ENCODE measurements at regions not wholly inside any gene's neighbourhood (a gene's known extent, or its start where the extent isn't known, plus 50 kb on each side); places are given as distances from the start of the nearest gene placed in this dataset.
"Not testable (repeated sequence)": the region's sequence is repeated elsewhere in the genome, so short reads cannot be mapped to it uniquely, and the experiment has no call there.

DNA sequence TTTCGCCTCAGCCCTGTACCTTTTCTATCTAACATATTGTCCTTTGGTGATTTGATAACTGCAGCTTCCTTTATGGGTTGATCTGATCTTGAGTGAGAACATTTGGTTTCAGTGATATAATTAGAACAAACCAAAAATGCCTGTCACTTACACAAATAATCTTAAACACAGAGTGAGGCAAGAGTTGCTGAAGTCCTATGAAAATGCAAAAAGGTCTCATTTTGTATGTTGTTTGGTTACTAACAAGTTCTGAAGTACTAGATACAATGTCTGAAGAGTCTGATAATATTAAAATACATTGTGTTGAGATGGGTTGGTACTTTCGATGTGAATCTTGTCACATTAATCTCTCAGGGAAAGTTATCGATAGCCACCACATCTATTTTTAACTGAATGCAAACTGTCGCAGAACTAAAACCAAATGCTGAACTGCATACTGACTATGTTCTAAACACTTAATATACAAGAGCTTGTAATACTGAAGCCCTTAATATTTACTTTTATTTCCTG is 70.4 kb upstream of the TMED7 start:
- TF ChIP-seq, protein P1, sequence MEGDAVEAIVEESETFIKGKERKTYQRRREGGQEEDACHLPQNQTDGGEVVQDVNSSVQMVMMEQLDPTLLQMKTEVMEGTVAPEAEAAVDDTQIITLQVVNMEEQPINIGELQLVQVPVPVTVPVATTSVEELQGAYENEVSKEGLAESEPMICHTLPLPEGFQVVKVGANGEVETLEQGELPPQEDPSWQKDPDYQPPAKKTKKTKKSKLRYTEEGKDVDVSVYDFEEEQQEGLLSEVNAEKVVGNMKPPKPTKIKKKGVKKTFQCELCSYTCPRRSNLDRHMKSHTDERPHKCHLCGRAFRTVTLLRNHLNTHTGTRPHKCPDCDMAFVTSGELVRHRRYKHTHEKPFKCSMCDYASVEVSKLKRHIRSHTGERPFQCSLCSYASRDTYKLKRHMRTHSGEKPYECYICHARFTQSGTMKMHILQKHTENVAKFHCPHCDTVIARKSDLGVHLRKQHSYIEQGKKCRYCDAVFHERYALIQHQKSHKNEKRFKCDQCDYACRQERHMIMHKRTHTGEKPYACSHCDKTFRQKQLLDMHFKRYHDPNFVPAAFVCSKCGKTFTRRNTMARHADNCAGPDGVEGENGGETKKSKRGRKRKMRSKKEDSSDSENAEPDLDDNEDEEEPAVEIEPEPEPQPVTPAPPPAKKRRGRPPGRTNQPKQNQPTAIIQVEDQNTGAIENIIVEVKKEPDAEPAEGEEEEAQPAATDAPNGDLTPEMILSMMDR (IDR thresholded peaks at IDR 0.05; ENCODE audit: low read depth, low read length): no peak
- DNase-seq (ENCODE audit: low read depth in 2 of 2): no peak
- no peak overlapping the region for H3K4me3 ChIP-seq (replicated peaks in 1 of 2; ENCODE audit: low read depth in 2 of 2, low read length in 2 of 2)

DNA sequence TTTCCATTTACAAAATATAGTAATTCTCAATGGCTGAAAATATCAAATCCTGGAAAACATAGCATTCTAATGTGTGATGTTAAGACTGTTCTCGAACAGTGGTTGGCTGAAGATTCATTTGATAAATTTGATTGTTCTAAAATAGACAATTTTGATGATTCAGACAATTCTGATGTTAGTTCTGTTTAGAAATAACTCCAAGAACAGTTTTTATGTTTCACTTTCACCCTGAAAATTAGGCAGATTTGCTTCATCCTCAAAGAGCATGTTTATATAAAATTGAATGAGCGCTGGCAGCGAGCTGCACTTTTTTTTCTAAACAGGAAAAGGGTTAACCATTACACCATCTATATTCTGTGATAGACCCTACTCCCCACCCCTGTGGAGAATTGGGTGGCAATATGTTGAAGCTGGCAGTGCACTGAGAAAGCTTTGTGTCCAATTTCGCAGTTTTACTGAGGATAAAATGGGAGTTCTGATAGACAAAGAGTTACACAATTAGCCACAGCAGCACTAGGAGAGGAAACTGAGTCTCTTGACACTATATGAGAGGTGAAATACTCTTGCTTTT is 69.6 kb upstream of the TMED7 start:
- TF ChIP-seq, protein P1 (IDR thresholded peaks at IDR 0.05; ENCODE audit: low read depth, low read length): no peak
- no peak for DNase-seq (ENCODE audit: low read depth in 2 of 2)
- no peak overlapping the region for H3K4me3 ChIP-seq (replicated peaks in 1 of 2; ENCODE audit: low read depth in 2 of 2, low read length in 2 of 2)

DNA sequence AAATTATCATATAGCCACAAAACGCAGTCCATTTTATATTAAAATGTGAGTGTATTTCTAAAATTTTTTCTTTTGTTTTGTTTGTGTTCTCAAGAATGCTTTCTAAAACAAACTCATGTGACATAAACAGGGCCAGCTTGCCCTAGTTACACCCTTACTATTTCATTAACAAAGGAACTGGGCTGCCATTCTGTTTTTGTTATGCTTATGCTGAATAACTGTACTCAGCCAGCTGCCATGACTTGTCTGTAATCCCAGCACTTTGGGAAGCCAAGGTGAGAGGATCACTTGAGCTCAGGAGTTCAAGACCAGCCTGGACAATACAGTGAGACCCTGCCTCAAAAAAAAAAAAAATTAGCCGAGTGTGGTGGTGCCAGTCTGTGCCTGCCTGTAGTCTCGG is 66.0 kb upstream of the TMED7 start:
- H3K4me3 ChIP-seq (replicated peaks in 1 of 2; ENCODE audit: low read depth in 2 of 2, low read length in 2 of 2); DNase-seq (ENCODE audit: low read depth in 2 of 2): not testable (repeated sequence)

DNA sequence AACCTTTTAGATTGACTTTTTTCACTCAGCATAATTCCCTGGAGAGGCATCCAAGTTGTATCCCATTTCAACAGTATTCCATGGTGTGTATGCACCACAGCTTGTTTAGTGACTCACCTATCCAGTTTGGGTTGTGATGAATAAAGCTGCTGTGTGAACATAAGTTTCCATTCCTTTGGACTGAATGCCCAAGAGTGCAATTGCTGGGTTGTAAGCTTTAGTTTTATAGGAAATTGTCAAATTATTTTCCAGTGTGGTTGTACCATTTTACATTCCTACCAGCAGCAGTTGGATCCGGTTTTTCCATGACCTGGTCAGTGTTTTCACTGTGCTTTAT is 60.9 kb upstream of the TMED7 start:
- H3K4me3 ChIP-seq (replicated peaks in 1 of 2; ENCODE audit: low read depth in 2 of 2, low read length in 2 of 2): no peak overlapping the region
- peak in 1 of 2 donors; percentile 28 for DNase-seq (ENCODE audit: low read depth in 2 of 2)
- TF ChIP-seq, protein P1 (IDR thresholded peaks at IDR 0.05; ENCODE audit: low read depth, low read length): no peak

DNA sequence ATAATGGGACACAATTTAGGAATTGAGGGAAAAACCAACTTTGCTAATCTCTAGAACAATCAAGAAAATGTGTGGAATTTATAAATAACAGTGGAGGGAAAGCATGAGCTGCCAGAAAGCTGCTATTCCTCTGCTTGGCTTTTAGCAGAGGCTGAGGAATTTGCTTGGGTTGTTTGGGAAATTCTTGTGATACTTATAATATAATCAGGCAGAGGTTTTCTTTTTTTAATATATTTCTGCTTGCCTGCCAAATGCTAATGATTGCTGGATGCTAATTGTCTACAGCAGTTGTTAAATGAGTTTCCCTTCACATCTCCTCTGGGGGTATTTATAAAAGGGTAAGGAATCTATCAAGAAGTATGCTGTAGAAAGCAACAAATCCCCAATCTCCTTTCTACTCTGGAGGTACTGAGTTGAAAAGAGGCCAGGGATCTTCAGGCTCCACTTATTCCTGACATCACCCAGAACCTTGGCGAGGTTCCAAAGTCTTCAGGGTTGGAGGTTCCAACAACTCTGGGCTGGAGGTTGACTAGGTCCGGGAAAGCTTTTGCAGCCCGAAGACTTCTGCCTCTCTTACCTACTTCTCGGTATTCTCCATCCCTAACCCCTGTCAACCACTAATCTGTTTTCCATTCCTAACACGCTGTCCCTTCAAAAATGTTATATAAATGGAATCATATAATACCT is 60.4 kb upstream of the TMED7 start:
- DNase-seq (ENCODE audit: low read depth in 2 of 2): peak; percentile 10 to 17
- TF ChIP-seq, protein P1 (IDR thresholded peaks at IDR 0.05; ENCODE audit: low read depth, low read length): no peak

DNA sequence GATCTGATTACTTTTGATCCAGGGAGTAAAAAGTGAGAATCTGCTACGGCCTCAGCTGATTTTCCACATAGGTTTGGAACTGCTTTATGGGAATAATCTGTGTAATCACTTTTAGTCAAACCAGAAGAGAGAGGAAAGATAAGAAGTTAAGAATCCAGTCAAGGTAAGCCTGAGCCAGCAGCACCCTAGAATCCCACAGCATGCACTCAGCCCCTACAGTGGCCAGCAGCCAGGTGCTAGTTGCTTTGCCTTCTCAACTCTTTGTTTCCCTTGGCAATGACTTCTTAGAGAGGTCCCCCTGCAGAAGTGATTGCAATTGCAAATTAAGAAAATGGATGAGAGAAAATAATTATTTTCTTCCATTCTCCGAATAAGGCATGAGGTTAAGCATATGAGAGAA is 59.7 kb upstream of the TMED7 start:
- no peak overlapping the region for H3K4me3 ChIP-seq (replicated peaks in 1 of 2; ENCODE audit: low read depth in 2 of 2, low read length in 2 of 2)
- TF ChIP-seq, protein P1 (IDR thresholded peaks at IDR 0.05; ENCODE audit: low read depth, low read length): no peak
- no peak for DNase-seq (ENCODE audit: low read depth in 2 of 2)

More for the DNA sequence above, 60.4 kb upstream of the TMED7 start:
- no peak overlapping the region for H3K4me3 ChIP-seq (replicated peaks in 1 of 2; ENCODE audit: low read depth in 2 of 2, low read length in 2 of 2)

DNA sequence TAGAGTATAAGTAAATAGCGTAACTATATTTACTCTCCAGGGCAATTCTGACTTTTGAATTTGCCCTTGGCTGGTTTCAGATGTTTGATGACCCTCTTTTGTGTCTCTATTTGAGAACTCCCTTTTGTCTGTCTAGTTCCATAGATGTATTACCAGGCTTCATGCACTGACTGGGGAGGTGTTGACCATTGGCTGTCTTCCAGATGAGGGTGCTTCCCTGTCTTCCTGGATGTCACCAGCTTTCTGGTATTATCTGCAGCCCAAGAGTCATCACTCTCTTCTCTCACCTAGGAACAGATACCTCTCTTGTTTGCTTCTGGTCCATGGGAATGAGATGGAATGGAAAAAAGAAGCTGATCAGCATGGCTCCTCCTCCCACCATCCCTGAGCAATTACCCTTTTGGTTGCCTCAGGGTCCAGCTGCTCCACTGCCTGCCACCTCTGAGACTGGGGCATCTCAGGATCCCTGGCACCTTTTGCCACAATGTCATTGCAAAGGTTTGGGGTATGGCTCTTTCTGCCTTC is 58.7 kb upstream of the TMED7 start:
- H3K4me3 ChIP-seq (replicated peaks in 1 of 2; ENCODE audit: low read depth in 2 of 2, low read length in 2 of 2): no peak overlapping the region
- TF ChIP-seq, protein P1 (IDR thresholded peaks at IDR 0.05; ENCODE audit: low read depth, low read length): no peak
- DNase-seq (ENCODE audit: low read depth in 2 of 2): no peak
